Activated T-helper 17 cell treated with anti-CD3 and anti-CD28 coated beads, Interleukin-2, amount 50 U/mL, for 72 hours (primary cell): ENCODE measurements at regions not wholly inside any gene's neighbourhood (a gene's known extent, or its start where the extent isn't known, plus 50 kb on each side); places are given as distances from the start of the nearest gene placed in this dataset.

Experiments
- ATAC-seq: fragments of 150-1000 bp; cut with Tn5 transposase; replicated peaks from 2 replicates; pipeline ENCODE4 v1.10.0; 2021; ENCODE audit warnings: mild to moderate bottlenecking, moderate library complexity
- H3K27ac Mint-ChIP-seq: one replicate; pipeline ENCODE4 v1.8.0; 2022; ENCODE audit warnings: mixed read lengths
- H3K27me3 Mint-ChIP-seq: one replicate; pipeline ENCODE4 v1.8.0; 2022; ENCODE audit warnings: mixed read lengths
- H3K36me3 Mint-ChIP-seq: one replicate; pipeline ENCODE4 v1.8.0; 2022; ENCODE audit warnings: low read depth, mild to moderate bottlenecking, mixed read lengths
- H3K4me1 Mint-ChIP-seq: one replicate; pipeline ENCODE4 v1.8.0; 2022; ENCODE audit warnings: mixed read lengths
- H3K4me3 Mint-ChIP-seq: one replicate; pipeline ENCODE4 v1.8.0; 2022; ENCODE audit warnings: mild to moderate bottlenecking, mixed read lengths
- H3K9me3 Mint-ChIP-seq: one replicate; pipeline ENCODE4 v1.8.0; 2022; ENCODE audit warnings: mixed read lengths

- Mint-ChIP-seq H3K4me3 (no peak overlapping the region), H3K4me1 (no peaks in the 10 kb centered on the region), H3K36me3 (no peaks in the 10 kb centered on the region), H3K27me3 (peaks cover 3% of the 10 kb centered on the region), H3K27ac (no peak overlapping the region), H3K9me3 (no peaks in the 10 kb centered on the region)
- no peak for ATAC-seq
These were observed 77.2 kb upstream of the SLC10A2 start for GRCh38 chr13:103143432-103143831.

- Mint-ChIP-seq H3K4me1 (no peaks in the 10 kb centered on the region), H3K4me3 (no peak overlapping the region), H3K27me3 (no peaks in the 10 kb centered on the region), H3K9me3 (no peaks in the 10 kb centered on the region), H3K27ac (no peak overlapping the region), H3K36me3 (no peaks in the 10 kb centered on the region)
- no peak for ATAC-seq
These were observed 75.9 kb upstream of the SLC10A2 start for GRCh38 chr13:103142151-103142550.

GRCh38 chr13:103140001-103140671 lies 73.9 kb upstream of the SLC10A2 start:
- Mint-ChIP-seq H3K4me1 (no peaks in the 10 kb centered on the region), H3K36me3 (no peaks in the 10 kb centered on the region), H3K27ac (no peak overlapping the region), H3K27me3 (no peaks in the 10 kb centered on the region), H3K9me3 (no peaks in the 10 kb centered on the region), H3K4me3 (no peak overlapping the region)
- ATAC-seq: no peak

GRCh38 chr13:103134271-103134670 lies 68.1 kb upstream of the SLC10A2 start:
- no peak for ATAC-seq
- Mint-ChIP-seq H3K9me3 (no peaks in the 10 kb centered on the region), H3K36me3 (no peaks in the 10 kb centered on the region), H3K27me3 (peaks cover 5% of the 10 kb centered on the region), H3K27ac (no peak overlapping the region), H3K4me3 (no peak overlapping the region), H3K4me1 (no peaks in the 10 kb centered on the region)

GRCh38 chr13:103133556-103133955 lies 67.3 kb upstream of the SLC10A2 start:
- no peak for ATAC-seq
- Mint-ChIP-seq H3K27ac (no peak overlapping the region), H3K4me3 (no peak overlapping the region), H3K36me3 (no peaks in the 10 kb centered on the region), H3K9me3 (no peaks in the 10 kb centered on the region), H3K27me3 (peaks cover 5% of the 10 kb centered on the region), H3K4me1 (no peaks in the 10 kb centered on the region)

- Mint-ChIP-seq H3K9me3 (peaks cover 2% of the 10 kb centered on the region), H3K27ac (no peak overlapping the region), H3K27me3 (peaks cover 11% of the 10 kb centered on the region), H3K4me3 (no peak overlapping the region), H3K36me3 (no peaks in the 10 kb centered on the region), H3K4me1 (no peaks in the 10 kb centered on the region)
- ATAC-seq: no peak
These were observed 64.5 kb upstream of the SLC10A2 start for GRCh38 chr13:103130681-103131210.

- no peak overlapping the region for H3K27ac Mint-ChIP-seq
- ATAC-seq: no peak
- H3K9me3 Mint-ChIP-seq: peaks cover 4% of the 10 kb centered on the region
- no peak overlapping the region for H3K4me3 Mint-ChIP-seq
- peaks cover 13% of the 10 kb centered on the region for H3K27me3 Mint-ChIP-seq
- no peaks in the 10 kb centered on the region for H3K36me3 Mint-ChIP-seq
- H3K4me1 Mint-ChIP-seq: no peaks in the 10 kb centered on the region
These were observed 63.9 kb upstream of the SLC10A2 start for GRCh38 chr13:103130146-103130545.
